ENCODE measurements at regions not wholly inside any gene's neighbourhood (a gene's known extent, or its start where the extent isn't known, plus 50 kb on each side); places are given as distances from the start of the nearest gene placed in this dataset.

DNA sequence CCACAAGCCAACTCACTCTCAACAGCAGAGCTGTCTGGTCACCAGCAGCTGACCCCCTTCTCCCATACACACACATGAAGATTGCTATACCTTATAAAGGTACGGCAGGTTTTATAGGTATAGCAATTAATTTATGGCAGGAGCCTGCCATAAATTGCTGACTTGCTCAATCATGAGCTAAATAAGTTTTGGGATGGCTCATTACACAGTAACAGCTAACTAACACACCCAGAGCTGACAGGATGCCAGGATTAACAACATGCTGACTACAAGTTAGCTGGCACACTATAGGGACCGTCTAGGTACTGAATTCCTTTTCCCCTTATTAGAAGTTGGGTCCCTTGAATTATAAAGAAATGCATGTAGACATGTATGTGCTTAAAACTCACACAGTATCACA is 150.3 kb upstream of the KCNJ18 start:
- TF ChIP-seq CTBP2 (IDR thresholded peaks at IDR 0.05; ENCODE audit: borderline replicate concordance, insufficient read depth, insufficient read length, low read length): no peak
- TF ChIP-seq EP300 (IDR thresholded peaks at IDR 0.05; ENCODE audit: borderline replicate concordance in 1 of 2, low read depth in 2 of 2, low read length in 2 of 2): no peak
- TF ChIP-seq, protein P1, sequence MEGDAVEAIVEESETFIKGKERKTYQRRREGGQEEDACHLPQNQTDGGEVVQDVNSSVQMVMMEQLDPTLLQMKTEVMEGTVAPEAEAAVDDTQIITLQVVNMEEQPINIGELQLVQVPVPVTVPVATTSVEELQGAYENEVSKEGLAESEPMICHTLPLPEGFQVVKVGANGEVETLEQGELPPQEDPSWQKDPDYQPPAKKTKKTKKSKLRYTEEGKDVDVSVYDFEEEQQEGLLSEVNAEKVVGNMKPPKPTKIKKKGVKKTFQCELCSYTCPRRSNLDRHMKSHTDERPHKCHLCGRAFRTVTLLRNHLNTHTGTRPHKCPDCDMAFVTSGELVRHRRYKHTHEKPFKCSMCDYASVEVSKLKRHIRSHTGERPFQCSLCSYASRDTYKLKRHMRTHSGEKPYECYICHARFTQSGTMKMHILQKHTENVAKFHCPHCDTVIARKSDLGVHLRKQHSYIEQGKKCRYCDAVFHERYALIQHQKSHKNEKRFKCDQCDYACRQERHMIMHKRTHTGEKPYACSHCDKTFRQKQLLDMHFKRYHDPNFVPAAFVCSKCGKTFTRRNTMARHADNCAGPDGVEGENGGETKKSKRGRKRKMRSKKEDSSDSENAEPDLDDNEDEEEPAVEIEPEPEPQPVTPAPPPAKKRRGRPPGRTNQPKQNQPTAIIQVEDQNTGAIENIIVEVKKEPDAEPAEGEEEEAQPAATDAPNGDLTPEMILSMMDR (IDR thresholded peaks at IDR 0.05; ENCODE audit: control extremely low read depth in 1 of 3, insufficient read depth in 1 of 3, low read depth in 1 of 3, low read length in 3 of 3): no peak
- no peak for TF ChIP-seq TBP (IDR thresholded peaks at IDR 0.05; ENCODE audit: low read depth, low read length)
- TF ChIP-seq SIX5 (IDR thresholded peaks at IDR 0.05; ENCODE audit: low read depth, low read length): no peak
- TF ChIP-seq, protein P2, sequence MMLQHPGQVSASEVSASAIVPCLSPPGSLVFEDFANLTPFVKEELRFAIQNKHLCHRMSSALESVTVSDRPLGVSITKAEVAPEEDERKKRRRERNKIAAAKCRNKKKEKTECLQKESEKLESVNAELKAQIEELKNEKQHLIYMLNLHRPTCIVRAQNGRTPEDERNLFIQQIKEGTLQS (IDR thresholded peaks at IDR 0.05; ENCODE audit: insufficient read depth, low read depth, low read length): no peak
- no peak for TF ChIP-seq SP4 (IDR thresholded peaks at IDR 0.05; ENCODE audit: low read length)
- TF ChIP-seq MAFK (IDR thresholded peaks at IDR 0.05; ENCODE audit: low read depth, low read length): no peak
- no peak for TF ChIP-seq RFX5 (IDR thresholded peaks at IDR 0.05; ENCODE audit: borderline replicate concordance, low read depth, low read length)
- TF ChIP-seq CHD1 (IDR thresholded peaks at IDR 0.05; ENCODE audit: low read depth, low read length): no peak
- TF ChIP-seq JUN (IDR thresholded peaks at IDR 0.05; ENCODE audit: low read depth, low read length): no peak
